GM19452 (cell line): ENCODE measurements at regions not wholly inside any gene's neighbourhood (a gene's known extent, or its start where the extent isn't known, plus 50 kb on each side); places are given as distances from the start of the nearest gene placed in this dataset.
"Not testable (repeated sequence)": the region's sequence is repeated elsewhere in the genome, so short reads cannot be mapped to it uniquely, and the experiment has no call there.

Experiments
- ATAC-seq: cut with Tn5 transposase; IDR thresholded peaks from one replicate; pipeline ENCODE4 v1.9.1; 2021; ENCODE audit not compliant: unreplicated experiment

DNA sequence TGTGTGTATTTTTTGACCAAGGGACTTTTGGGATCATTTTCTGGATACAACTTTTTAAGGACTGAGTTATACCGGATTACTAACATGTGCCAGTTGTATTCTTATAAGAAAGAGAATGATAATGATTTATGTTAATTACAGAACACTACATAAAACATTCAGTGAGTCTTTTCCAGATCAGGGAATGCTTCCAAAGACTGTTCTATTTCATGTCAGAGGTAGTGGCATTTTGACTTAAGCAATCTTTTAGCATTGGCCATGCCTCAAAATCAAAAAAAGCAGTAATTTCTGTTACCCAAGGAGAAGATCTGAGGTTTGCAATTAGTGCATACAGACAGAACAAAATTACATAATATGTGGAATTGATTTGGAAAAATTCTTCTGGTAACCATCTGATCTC, 413.0 kb upstream of the CDH9 start:
- ATAC-seq: no peak

DNA sequence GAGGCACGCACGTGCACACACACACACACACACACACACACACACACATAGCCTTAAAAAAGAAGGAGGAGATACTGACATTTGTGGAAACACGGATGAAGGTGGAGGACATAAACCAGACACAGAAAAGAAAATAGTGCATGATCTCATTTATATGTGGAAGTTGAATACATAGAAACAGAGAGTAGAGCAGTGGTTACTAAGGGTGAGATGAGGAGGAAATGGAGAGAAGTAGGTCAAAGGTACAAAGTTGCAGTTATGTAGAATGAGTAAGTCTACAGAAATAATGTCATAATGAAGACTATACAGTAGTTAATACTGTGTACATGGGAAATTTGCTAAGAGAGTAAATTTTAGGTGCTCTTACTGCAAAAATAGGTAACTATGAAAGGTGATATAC, 412.2 kb upstream of the CDH9 start:
- no peak for ATAC-seq

DNA sequence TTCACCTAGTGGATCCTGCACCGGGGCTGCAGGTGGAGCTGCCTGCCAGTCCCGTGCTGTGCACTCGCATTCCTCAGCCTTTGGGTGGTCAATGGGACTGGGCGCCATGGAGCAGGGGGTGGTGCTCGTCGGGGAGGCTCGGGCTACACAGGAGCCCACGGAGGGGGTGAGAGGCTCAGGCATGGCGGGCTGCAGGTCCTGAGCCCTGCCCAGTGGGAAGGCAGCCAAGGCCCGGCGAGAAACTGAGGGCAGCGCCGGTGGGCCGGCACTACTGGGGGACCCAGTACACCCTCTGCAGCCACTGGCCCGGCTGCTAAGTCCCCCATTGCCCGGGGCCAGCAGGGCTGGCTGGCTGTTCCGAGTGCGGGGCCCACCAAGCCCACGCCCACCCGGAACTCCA, 401.0 kb upstream of the CDH9 start:
- ATAC-seq: not testable (repeated sequence)

DNA sequence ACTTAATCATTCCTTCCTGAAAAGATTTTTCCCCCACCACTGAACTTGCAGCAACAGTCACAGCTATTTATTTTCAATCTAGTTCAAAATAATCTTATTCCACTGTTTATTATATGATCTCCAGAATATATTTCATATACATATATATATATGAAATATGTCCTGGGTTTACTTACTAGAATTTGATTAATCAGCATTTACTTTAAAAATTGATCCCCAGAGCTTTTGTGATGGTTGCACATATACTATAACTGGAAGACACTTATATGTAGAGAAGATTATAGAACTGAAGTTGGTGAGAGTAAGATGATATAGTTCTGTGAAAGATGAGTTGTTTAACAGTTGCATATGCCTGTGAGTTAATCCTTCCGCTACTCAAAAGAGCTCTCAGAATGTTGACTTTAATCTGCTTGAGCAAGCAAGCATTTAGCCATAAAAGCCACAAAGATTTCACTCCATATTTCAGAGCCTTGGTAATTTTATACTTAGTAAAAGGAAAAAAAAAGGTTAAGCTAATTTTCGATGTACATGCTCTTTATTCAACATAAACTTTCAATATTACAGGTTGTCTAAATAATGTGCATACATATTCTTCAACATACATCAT, 399.3 kb upstream of the CDH9 start:
- ATAC-seq: no peak

DNA sequence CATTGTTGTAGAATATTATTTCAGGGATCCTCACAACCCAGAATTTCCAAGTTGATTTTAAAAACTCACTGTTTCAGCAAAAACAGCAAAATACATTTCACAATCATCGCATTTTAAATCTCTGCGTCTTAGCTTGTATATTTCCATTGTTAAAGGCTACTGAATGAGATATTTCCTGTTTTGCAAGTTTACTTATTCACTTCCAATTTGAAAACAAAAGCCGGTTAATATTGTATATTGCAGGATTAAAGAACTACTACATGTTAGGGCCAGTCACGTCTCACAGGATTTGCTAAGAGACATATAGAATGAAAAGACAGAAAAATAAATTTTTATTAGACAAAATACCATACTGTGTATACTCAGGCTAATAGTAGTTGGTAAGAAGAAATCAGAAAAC, 395.9 kb upstream of the CDH9 start:
- no peak for ATAC-seq

DNA sequence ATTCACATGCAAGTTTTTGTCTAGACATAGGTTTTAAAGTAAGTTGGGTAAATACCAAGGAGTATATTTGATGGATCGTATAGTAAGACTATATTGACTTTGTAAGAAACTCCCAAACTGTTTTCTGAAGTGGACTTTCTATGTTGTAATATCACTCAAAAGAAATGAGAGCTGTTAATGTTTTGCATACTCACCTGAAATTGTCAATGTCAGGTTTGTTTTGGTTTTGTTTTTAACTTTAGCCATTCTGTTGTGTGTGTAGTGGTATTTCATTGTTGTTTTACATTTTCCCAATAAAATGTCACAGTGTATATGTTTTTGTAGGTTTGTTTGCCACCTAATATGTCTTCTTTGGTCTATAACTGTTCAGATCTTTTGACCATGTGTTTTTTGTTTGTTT, 375.7 kb upstream of the CDH9 start:
- no peak for ATAC-seq

DNA sequence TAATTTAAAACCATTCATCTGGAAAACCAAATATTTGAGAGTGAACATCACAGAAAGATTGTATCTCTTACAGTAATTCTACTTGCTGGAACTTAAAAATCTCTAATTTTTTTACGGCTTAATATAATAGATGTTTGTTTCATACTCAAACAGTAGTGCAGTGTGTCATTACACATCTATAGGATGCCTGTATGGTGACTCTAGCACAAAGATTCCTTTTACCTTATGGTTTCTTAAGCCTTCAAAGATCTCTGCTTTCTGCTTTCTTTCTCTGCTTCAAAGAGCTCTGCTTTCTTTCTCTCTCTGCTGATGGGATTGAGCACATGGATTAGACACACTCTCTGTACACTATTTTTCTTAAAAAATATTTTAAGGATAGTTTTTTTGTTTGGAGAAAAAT, 374.0 kb upstream of the CDH9 start:
- no peak for ATAC-seq

DNA sequence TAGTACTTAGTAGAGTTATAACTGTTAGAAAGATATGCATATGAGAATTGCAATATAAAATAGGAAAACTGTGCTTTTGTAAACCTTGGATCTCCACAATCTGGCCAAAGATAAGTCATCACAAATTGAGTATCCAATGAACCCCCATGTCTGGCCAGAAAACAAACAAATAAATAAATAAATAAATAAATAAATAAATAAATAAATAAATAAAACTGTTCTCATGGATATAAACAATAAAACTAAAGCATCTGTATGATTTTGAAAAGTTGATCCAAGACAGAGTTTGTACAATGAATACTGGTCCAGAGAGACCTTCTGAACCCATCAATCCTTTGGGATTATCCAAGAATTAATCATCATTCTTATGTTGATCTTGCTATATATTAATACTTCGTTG, 367.6 kb upstream of the CDH9 start:
- no peak for ATAC-seq

DNA sequence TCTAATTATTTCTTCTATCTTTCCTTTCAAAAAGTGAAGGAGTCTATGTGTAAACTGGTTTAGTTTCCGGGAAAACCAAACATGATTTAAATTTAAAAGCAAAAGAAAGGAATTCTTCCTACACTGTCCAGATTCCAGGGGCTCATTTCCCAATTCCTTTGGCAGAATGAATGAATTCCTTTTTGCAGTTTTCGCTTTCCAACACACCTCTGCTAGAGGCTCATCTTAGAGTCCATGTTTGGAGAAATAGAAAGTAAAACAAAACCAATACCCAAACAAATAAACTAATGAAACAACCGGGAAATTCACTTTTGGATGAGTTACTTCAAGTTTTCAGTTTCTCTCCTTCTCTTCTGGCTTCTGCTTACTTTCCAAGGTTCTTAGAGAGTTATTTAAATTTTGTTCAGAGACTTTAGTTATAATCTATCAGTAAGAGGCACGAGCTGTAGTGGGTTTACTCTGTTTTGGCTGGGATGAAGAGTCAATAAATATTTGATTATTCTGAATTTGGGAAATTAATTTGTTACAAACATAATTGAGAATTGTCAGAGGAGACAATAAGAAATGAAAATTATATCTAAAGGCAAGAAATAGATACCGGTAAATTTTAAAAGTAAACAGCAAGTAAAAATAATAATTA, 365.0 kb upstream of the CDH9 start:
- no peak for ATAC-seq

DNA sequence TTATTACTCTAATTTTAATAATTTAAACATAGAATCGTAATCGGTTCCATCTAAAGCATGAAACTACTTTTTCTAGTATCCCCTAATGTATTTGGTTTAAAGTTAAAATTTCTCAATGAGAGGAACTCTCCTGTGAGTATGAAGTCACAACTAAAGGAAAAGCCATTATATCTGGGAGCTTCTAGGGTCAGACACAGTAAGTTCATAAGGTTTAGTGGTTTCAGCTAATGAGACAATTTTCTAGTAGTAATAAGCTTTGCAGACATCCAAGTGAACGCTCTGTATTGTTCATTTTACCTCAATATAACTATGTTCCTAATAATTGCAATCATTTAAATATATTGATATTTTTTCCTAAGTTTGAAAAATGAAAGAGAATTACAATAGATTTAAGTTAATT, 364.4 kb upstream of the CDH9 start:
- ATAC-seq: no peak

DNA sequence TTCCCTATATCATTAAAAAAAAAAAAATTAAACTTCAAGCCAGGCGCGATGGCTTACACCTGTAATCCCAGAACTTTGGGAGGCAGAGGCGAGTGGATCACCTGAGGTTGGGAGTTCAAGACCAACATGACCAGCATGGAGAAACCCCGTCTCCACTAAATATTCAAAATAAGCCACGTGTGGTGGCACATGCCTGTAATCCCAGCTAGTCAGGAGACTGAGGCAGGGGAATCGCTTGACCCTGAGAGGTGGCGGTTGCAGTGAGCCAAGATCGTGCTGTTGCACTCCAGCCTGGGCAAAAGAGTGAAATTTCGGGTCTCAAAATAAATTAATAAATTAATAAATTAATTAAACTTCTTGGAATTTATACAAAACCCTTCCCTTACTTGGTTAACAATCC, 358.6 kb upstream of the CDH9 start:
- ATAC-seq: no peak

DNA sequence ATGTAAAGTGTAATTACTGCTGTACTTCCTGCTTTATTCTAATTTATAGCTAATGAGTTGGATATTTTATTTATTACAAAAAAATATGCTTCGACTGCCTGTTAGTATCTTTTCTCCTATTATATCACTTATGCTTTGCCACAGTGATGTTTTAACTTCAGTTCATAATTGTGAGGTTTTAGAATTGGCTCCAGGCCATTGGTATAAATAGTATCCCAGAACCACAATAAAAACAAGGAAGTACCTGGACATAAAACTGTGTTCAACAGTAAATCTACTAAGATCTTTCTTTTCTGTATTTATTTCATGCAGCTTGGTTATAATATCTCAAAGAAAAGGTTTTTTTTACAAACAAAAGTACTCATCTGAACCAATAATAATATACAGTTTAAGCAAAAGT, 354.3 kb upstream of the CDH9 start:
- ATAC-seq: no peak

DNA sequence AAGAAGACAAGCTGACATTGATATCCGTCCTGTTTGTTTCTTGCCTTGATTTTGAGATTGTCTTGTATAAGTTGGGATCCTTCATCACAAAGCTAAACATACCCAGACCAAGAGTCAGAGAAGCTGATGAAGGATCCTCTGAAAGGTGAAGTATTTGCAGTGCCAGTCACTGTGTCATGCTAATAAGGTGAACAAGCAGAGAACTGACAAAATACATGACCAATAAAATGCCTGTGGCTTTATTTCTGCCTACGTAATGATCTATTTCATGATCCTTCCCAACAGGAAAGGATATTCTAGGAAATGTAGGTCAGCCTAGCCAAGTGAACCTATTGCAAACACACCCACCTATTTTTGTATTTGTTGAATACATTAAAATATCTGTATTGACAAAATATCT, 351.3 kb upstream of the CDH9 start:
- no peak for ATAC-seq

DNA sequence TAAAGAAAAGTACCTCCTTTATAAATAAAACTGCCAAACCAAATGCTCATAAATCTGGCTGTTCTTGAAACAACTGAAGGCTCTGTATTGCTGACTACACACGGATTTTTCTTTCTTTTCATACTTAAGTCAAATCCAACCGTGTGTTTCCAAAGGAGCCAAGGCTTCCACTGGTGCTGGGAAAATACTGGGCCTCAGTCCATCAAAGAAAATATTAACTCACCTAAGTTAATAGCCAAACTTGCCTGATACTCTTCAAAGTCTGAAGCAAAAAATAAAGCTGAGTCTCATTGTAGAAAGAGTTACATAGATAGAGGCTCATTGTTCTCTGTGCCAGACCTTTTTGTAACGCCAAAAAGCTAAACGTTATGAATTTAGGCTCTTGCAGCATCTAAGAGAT, 350.4 kb upstream of the CDH9 start:
- no peak for ATAC-seq

DNA sequence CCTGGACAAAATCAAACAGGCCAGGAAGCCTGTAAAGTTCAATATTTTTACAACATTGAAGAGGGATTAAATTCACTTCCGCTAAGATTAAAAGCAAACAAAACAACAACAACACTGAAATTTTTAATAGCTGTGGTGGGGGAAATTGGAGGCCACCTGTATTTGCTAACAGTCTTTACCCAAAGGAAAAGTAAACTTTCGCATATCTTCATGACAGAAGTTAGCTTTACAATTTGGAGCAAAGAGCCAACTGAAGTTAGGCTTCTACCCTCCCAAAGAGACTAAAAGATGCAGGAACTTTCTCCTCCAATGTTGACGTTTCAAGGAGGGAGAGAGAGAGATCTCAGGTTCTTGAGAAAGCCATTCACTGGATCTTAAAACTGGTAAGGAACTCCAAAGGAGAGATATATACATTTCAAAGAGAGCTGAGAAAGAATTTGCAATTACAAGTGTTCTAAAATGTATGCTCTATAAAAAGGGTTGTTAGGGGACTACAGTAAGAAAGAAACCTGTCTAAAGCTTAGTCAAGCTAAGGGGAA, 349.2 kb upstream of the CDH9 start:
- ATAC-seq: no peak

DNA sequence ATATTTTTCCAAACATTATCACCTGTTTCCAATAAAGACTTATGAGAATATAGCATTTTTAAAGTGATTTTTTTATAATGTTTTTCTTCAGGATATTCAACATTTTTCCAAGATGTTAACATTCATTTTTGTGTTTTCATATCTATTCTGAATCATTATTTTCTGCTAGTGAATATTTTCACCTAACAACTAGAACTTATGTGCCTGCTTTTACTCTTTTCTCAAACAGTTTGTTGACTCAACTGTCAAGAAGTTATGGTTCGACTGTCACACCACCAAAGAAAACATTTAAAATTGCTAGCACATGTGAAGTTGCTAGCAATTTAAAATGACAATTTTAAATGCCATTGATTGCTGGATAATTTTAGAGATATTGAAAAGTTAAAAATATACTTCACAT, 343.3 kb upstream of the CDH9 start:
- ATAC-seq: no peak

DNA sequence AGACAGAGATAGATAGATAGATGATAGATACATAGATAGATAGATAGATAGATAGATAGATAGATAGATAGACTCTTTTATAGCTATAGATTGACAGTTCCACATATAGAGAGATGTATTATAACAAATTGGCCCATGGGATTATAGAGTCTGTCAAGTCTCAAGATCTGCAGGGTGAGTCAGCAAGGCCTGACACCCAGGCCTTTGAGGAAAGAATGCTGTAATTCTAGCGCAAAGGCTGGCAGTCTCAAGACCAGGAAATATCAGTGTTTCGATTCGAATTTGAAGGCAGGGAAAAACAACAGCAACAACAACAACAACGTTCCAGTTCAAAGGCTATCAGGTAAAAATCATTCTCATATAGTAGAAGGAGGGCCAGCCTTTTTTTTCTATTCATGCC, 339.2 kb upstream of the CDH9 start:
- ATAC-seq: no peak

DNA sequence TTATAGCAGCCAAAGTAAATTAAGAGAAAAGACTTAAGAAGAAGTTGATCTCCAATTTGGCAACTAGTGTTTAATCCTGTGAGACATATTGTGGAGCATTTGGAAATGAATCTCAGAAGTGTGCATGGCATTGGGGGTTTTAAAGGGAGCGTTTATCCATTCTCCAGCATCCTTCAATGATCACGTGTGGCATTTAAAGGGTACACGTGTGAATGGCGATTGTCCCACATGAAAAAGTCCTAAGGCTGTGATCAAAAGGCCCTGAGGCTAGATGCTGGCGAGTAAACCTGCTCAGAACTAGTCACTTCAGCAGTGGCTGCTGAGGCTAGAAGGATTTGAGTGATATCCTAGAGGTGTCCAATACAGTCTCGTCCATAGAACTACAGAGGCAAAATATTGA, 315.6 kb upstream of the CDH9 start:
- no peak for ATAC-seq

DNA sequence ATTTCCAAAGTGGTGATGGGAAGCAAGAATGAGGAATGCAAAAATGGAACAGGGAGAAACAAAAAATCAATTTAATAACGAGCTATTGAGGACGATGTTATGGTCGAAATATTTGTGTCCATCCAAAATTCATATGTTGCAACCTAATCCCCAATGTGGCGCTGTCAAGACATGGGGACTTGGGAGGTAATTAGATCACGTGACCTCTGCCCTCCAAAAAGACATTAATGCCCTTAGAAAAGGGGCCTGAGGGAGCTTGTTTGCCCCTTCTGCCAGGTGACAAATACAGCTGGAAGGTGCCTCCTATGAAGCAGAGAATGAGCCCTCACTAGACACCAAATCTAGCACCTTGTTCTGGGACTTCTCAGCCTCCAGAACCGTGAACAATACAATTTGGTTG, 315.2 kb upstream of the CDH9 start:
- ATAC-seq: no peak

DNA sequence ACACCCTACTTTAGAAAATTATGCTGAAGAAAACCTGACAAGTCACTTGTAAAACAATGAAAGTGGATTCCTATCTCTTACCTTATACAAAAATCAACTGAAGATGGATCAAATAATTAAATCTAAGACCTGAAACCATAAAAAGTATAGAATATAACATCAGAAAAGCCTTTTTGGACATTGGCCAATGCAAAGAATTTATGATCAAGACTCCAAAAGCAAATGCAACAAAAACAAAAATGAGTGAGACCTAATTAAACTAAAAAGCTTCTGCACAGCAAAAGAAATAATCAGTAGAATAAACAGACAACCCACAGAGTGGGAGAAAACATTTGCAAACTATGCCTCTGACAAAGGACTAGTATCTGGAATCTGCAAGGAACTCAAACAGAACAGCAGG, 303.0 kb upstream of the CDH9 start:
- no peak for ATAC-seq

DNA sequence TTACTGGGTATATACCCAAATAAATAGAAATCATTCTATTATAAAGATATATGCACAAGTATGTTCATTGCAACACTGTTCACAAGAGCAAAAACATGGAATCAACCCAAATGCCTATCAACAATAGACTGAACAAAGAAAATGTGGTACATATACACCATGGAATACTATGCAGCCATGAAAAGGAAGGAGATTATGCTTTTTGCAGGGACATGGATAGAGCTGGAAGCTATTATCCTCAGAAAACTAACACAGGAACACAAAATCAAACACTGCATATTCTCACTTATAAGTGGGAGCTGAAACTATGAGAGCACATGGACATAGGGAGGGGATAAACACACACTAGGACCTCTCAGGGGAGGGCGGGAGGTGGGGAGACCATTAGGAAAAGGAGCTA, 298.4 kb upstream of the CDH9 start:
- ATAC-seq: no peak

DNA sequence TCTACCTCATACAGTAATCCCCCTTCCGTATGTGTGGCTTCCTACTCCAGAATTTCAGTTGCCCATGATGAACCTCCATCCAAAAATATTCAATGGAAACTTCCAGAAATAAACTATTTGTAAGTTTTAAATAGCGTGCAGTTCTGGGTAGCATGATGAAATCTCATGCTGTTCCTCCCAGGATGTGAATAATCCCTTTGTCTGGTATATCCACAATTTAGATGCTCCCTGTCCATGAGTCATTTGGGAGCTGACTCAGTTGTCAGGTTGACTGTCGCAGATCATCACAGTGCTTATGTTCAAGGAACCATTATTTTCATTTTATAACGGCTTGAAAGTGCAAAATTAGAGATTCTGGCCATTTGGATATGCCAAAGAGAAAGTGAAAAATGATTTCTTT, 290.1 kb upstream of the CDH9 start:
- no peak for ATAC-seq

DNA sequence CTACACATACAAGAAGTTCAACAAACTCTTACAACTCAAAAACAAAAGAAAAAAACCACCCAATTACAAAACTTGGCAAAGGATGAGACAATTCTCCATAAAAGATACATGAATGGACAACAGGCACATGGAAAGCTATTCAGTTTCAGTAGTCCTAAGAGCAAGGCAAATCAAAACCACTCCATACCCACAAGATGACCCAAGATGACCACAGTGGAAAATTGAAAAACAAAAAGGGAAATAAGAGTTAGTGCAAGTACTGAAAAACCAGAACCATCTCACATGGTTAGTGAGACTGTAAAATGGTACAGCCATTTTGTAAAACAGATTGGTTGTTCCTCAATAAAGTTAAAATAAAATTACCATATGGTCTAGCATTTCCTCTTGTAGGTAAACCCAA, 287.1 kb upstream of the CDH9 start:
- no peak for ATAC-seq
